GM12878 (cell line): ENCODE measurements at regions not wholly inside any gene's neighbourhood (a gene's known extent, or its start where the extent isn't known, plus 50 kb on each side); places are given as distances from the start of the nearest gene placed in this dataset.

Source experiments
- ATAC-seq: fragments of 200-7000 bp; cut with Tn5 transposase; 3 replicates; pipeline ENCODE4 v1.9.1; 2020; ENCODE audit warnings: mild to moderate bottlenecking, moderate library complexity
- BruUV-seq: library from RNA; stranded (reverse); fragments of 400-500 nt; replicated peaks from 2 replicates; lab custom pipeline; 2021; lab: Mats Ljungman, UMichigan
- CTCF ChIA-PET: fragments of 300-600 bp; sonication (Branson Sonifier 250); formaldehyde crosslinking; extraction: SDS; loops from one replicate; lab custom pipeline; 2021; ENCODE audit warnings: inconsistent platforms; lab: Yijun Ruan, JAX
- POLR2A ChIA-PET: fragments of 350-600 bp; formaldehyde crosslinking; extraction: SDS; loops from one replicate; lab custom pipeline; 2021; ENCODE audit warnings: inconsistent platforms; lab: Charles Lee
- RAD21 ChIA-PET: fragments of 300-600 bp; sonication (Branson Sonifier 250); formaldehyde crosslinking; loops from one replicate; lab custom pipeline; 2023; ENCODE audit warnings: antibody characterized with exemption; ENCODE audit not compliant: unreplicated experiment; lab: Charles Lee
- SMC1A ChIA-PET: fragments of 300-600 bp; sonication (Branson Sonifier 250); formaldehyde crosslinking; loops from one replicate; lab custom pipeline; 2023; ENCODE audit not compliant: unreplicated experiment, uncharacterized antibody; lab: Charles Lee
- DNase-seq: peaks from one replicate; pipeline ENCODE4 v3.0.0-alpha.2; 2011; ENCODE audit warnings: low read depth, low spot score
- FAIRE-seq: peaks from 3 replicates; lab custom pipeline; 2011; peaks lifted over from hg19 to GRCh38; lab: Jason Lieb, UNC
- H2AFZ ChIP-seq: 2 replicates; pipeline ENCODE4 v1.6.0; 2011; ENCODE audit warnings: low read depth, low read length, control low read depth; ENCODE audit not compliant: control insufficient read depth
- H3K27ac ChIP-seq: 2 replicates; pipeline ENCODE4 v1.5.1; 2011; ENCODE audit warnings: control low read depth; ENCODE audit not compliant: control insufficient read depth, insufficient read depth
- H3K27me3 ChIP-seq, 2 experiments: replicated peaks in 1 of 2; 2 replicates each; pipeline versions ENCODE4 v1.6.0 to v1.6.1; 2011; ENCODE audit warnings: low read length in 1 of 2; ENCODE audit not compliant: control insufficient read depth in 2 of 2, insufficient read depth in 2 of 2
- H3K36me3 ChIP-seq, 2 experiments: 2 replicates each; pipeline ENCODE4 v1.5.1; 2011; ENCODE audit warnings: low read length in 1 of 2; ENCODE audit not compliant: control insufficient read depth in 2 of 2, insufficient read depth in 2 of 2
- H3K4me1 ChIP-seq: 2 replicates; pipeline ENCODE4 v1.6.1; 2011; ENCODE audit warnings: mild to moderate bottlenecking, low read length, moderate library complexity, mixed read lengths; ENCODE audit not compliant: control insufficient read depth, insufficient read depth
- H3K4me2 ChIP-seq: 2 replicates; pipeline ENCODE4 v1.6.0; 2011; ENCODE audit warnings: control low read depth; ENCODE audit not compliant: control insufficient read depth, insufficient read depth
- H3K4me3 ChIP-seq: fragments of 200-600 bp; sonication (generic); 2 replicates; pipeline ENCODE4 v1.5.1; 2016
- H3K79me2 ChIP-seq: 2 replicates; pipeline ENCODE4 v1.6.0; 2011; ENCODE audit warnings: low read length; ENCODE audit not compliant: control insufficient read depth, insufficient read depth
- H3K9ac ChIP-seq: 2 replicates; pipeline ENCODE4 v1.8.0; 2011; ENCODE audit warnings: low read length, control low read depth, mixed read lengths; ENCODE audit not compliant: control insufficient read depth, insufficient read depth
- H3K9me3 ChIP-seq: replicated peaks from 3 replicates; pipeline ENCODE4 v1.5.1; 2011; ENCODE audit warnings: mild to moderate bottlenecking, low read length; ENCODE audit not compliant: control insufficient read depth, insufficient read depth
- H4K20me1 ChIP-seq: 2 replicates; pipeline ENCODE4 v1.6.0; 2011; ENCODE audit not compliant: control insufficient read depth, insufficient read depth
- HDGF ChIP-seq: fragments of 450-650 bp; IDR thresholded peaks from 2 replicates; pipeline ENCODE4 v1.6.1; 2016; ENCODE audit warnings: antibody characterized with exemption
- LARP7 ChIP-seq: fragments of 450-650 bp; IDR thresholded peaks from 2 replicates; pipeline ENCODE4 v1.6.1; 2017; ENCODE audit warnings: mild to moderate bottlenecking
- MYB ChIP-seq: fragments of 150-350 bp; IDR thresholded peaks from 2 replicates; pipeline ENCODE4 v1.6.1; 2014; ENCODE audit warnings: mild to moderate bottlenecking, low read depth, low read length, borderline replicate concordance
- NFIC ChIP-seq: IDR thresholded peaks from 2 replicates; pipeline ENCODE4 v1.6.1; 2012; ENCODE audit warnings: low read depth, mild to moderate bottlenecking, inconsistent platforms, low read length, moderate library complexity
- PAX5 ChIP-seq: IDR thresholded peaks from 2 replicates; pipeline ENCODE4 v1.6.1; 2011; ENCODE audit warnings: low read depth, low read length, borderline replicate concordance
- PML ChIP-seq: IDR thresholded peaks from 2 replicates; pipeline ENCODE4 v1.6.1; 2012; ENCODE audit warnings: low read length, inconsistent platforms
- POLR2AphosphoS5 ChIP-seq: IDR thresholded peaks from 2 replicates; pipeline ENCODE4 v1.6.1; 2011; ENCODE audit warnings: mild to moderate bottlenecking, low read length, inconsistent platforms
- SMARCA5 ChIP-seq: fragments of 450-650 bp; IDR thresholded peaks from 2 replicates; pipeline ENCODE4 v1.6.1; 2017; ENCODE audit warnings: mild to moderate bottlenecking
- SP1 ChIP-seq: IDR thresholded peaks from one replicate; pipeline ENCODE4 v1.6.1; 2011; ENCODE audit warnings: low read depth, low read length
- SUZ12 ChIP-seq: fragments of 200-600 bp; sonication (generic); IDR thresholded peaks from one replicate; pipeline ENCODE4 v1.6.1; 2018; ENCODE audit warnings: antibody characterized with exemption, mild to moderate bottlenecking; ENCODE audit not compliant: unreplicated experiment
- ZSCAN29 ChIP-seq: fragments of 450-650 bp; IDR thresholded peaks from 2 replicates; pipeline ENCODE4 v1.6.1; 2017; ENCODE audit warnings: mild to moderate bottlenecking, moderate library complexity
- WGBS: methylation state at CpG from one replicate; pipeline ENCODE4 v1.1.6; 2016; ENCODE audit warnings: low lambda C conversion rate; ENCODE audit not compliant: insufficient replicate concordance, insufficient coverage; ENCODE audit errors: missing lambda C conversion rate; 5-methylcytosine and 5-hydroxymethylcytosine counted together
- in situ Hi-C: fragments of 300-500 bp; cut with MboI; formaldehyde crosslinking; loops from 9 replicates; pipeline ENCODE4 v1.14.3; 2018; ENCODE audit warnings: mixed read lengths
- intact Hi-C: fragments of 100-400 bp; cut with micrococcal nuclease; formaldehyde crosslinking; loops from one replicate; pipeline ENCODE4 v1.14.2; 2022; ENCODE audit not compliant: unreplicated experiment
- TF ChIP-seq, protein P1 (sequence below): IDR thresholded peaks from 2 replicates; pipeline ENCODE4 v1.6.1; 2011; ENCODE audit warnings: low read depth, mild to moderate bottlenecking, low read length, moderate library complexity, borderline replicate concordance; ENCODE audit errors: extremely low read depth
- TF ChIP-seq, protein P2 (sequence below): fragments of 450-650 bp; IDR thresholded peaks from 2 replicates; pipeline ENCODE4 v1.6.1; 2018; ENCODE audit warnings: borderline replicate concordance, mild to moderate bottlenecking; ENCODE audit not compliant: partially characterized antibody
- TF ChIP-seq, protein P3 (sequence below): fragments of 450-650 bp; IDR thresholded peaks from 2 replicates; pipeline ENCODE4 v1.6.1; 2017; ENCODE audit warnings: mild to moderate bottlenecking, moderate library complexity

DNA sequence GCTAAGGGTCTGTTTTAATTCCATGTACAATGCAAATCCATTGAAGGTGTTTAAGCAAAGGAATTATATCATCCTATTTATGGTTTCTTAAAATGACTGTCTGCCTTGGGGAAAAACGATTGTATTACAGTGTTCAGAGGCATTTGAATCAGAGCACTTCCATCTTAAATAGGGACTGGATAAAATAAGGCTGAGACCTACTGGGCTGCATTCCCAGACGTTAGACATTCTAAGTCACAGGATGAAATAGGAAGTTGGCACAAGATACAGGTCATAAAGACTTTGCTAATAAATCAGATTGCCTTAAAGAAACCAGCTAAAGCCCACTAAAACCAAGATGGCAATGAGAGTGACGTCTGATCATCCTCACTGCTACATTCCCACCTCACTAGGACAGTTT, 1167.2 kb upstream of the PABPC4L start:
- ChIA-PET RAD21 (no interaction called here), CTCF (no interaction called here), SMC1A (no interaction called here)
- Histone ChIP-seq H4K20me1 (no peaks in the 10 kb centered on the region), H3K4me3 (no peak overlapping the region), H3K4me2 (no peak overlapping the region), H3K4me1 (no peaks in the 10 kb centered on the region), H3K9me3 (no peaks in the 10 kb centered on the region)
- FAIRE-seq, result no peak
- in situ Hi-C loops, result no loop called here
- no peak for TF ChIP-seq SP1
- TF ChIP-seq HDGF, result no peak
- TF ChIP-seq POLR2AphosphoS5, result no peak
- TF ChIP-seq SUZ12, result no peak
- no peak for TF ChIP-seq MYB
- TF ChIP-seq PAX5, result no peak
- TF ChIP-seq, protein P1, sequence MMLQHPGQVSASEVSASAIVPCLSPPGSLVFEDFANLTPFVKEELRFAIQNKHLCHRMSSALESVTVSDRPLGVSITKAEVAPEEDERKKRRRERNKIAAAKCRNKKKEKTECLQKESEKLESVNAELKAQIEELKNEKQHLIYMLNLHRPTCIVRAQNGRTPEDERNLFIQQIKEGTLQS, result no peak
- TF ChIP-seq SMARCA5, result no peak
- TF ChIP-seq, protein P2, sequence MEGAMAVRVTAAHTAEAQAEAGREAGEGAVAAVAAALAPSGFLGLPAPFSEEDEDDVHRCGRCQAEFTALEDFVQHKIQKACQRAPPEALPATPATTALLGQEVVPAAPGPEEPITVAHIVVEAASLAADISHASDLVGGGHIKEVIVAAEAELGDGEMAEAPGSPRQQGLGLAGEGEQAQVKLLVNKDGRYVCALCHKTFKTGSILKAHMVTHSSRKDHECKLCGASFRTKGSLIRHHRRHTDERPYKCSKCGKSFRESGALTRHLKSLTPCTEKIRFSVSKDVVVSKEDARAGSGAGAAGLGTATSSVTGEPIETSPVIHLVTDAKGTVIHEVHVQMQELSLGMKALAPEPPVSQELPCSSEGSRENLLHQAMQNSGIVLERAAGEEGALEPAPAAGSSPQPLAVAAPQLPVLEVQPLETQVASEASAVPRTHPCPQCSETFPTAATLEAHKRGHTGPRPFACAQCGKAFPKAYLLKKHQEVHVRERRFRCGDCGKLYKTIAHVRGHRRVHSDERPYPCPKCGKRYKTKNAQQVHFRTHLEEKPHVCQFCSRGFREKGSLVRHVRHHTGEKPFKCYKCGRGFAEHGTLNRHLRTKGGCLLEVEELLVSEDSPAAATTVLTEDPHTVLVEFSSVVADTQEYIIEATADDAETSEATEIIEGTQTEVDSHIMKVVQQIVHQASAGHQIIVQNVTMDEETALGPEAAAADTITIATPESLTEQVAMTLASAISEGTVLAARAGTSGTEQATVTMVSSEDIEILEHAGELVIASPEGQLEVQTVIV, result no peak
- TF ChIP-seq, protein P3, sequence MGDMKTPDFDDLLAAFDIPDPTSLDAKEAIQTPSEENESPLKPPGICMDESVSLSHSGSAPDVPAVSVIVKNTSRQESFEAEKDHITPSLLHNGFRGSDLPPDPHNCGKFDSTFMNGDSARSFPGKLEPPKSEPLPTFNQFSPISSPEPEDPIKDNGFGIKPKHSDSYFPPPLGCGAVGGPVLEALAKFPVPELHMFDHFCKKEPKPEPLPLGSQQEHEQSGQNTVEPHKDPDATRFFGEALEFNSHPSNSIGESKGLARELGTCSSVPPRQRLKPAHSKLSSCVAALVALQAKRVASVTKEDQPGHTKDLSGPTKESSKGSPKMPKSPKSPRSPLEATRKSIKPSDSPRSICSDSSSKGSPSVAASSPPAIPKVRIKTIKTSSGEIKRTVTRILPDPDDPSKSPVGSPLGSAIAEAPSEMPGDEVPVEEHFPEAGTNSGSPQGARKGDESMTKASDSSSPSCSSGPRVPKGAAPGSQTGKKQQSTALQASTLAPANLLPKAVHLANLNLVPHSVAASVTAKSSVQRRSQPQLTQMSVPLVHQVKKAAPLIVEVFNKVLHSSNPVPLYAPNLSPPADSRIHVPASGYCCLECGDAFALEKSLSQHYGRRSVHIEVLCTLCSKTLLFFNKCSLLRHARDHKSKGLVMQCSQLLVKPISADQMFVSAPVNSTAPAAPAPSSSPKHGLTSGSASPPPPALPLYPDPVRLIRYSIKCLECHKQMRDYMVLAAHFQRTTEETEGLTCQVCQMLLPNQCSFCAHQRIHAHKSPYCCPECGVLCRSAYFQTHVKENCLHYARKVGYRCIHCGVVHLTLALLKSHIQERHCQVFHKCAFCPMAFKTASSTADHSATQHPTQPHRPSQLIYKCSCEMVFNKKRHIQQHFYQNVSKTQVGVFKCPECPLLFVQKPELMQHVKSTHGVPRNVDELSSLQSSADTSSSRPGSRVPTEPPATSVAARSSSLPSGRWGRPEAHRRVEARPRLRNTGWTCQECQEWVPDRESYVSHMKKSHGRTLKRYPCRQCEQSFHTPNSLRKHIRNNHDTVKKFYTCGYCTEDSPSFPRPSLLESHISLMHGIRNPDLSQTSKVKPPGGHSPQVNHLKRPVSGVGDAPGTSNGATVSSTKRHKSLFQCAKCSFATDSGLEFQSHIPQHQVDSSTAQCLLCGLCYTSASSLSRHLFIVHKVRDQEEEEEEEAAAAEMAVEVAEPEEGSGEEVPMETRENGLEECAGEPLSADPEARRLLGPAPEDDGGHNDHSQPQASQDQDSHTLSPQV, result no peak
- TF ChIP-seq LARP7, result no peak
- TF ChIP-seq PML, result no peak
- TF ChIP-seq NFIC, result no peak
- TF ChIP-seq ZSCAN29, result no peak
- TF ChIP-seq, all 136 proteins: peak for 0
- no peaks in the 10 kb centered on the region for H3K27me3 ChIP-seq
- no peak overlapping the region for H3K9ac ChIP-seq
- POLR2A ChIA-PET, result no interaction called here
- no peaks in the 10 kb centered on the region for H3K79me2 ChIP-seq
- H3K27ac ChIP-seq, result no peak overlapping the region
- ATAC-seq (no peak), DNase-seq (no peak)
- 0% methylated on average over 3 of the region's 3 CpGs for WGBS
- H3K36me3 ChIP-seq, result no peaks in the 10 kb centered on the region
- no TSS peak for BruUV-seq
- intact Hi-C loops, result no loop called here
- no peak overlapping the region for H2AFZ ChIP-seq
